ACC112 (cell line): ENCODE measurements at regions not wholly inside any gene's neighbourhood (a gene's known extent, or its start where the extent isn't known, plus 50 kb on each side); places are given as distances from the start of the nearest gene placed in this dataset.

Source experiments
- H2AFZ ChIP-seq: fragments of 200-600 bp; sonication (generic); one replicate; pipeline ENCODE4 v1.6.0; 2017; ENCODE audit warnings: antibody characterized with exemption, low read length; ENCODE audit not compliant: unreplicated experiment
- H3K27ac ChIP-seq: fragments of 200-600 bp; sonication (generic); 2 replicates; pipeline ENCODE4 v1.5.1; 2014; ENCODE audit warnings: low read depth, mild to moderate bottlenecking, antibody characterized with exemption, low read length, moderate library complexity
- H3K27me3 ChIP-seq: fragments of 200-600 bp; sonication (generic); 2 replicates; pipeline ENCODE4 v1.6.1; 2014; ENCODE audit warnings: mild to moderate bottlenecking, antibody characterized with exemption, low read length, moderate library complexity, mixed read lengths; ENCODE audit not compliant: insufficient read depth
- H3K36me3 ChIP-seq: fragments of 200-600 bp; sonication (generic); 2 replicates; pipeline ENCODE4 v1.6.1; 2016; ENCODE audit warnings: mild to moderate bottlenecking, antibody characterized with exemption, low read length, moderate library complexity, mixed read lengths; ENCODE audit not compliant: insufficient read depth
- H3K4me1 ChIP-seq: fragments of 200-600 bp; sonication (generic); one replicate; pipeline ENCODE4 v1.6.1; 2016; ENCODE audit warnings: low read length, mixed read lengths; ENCODE audit not compliant: insufficient read depth, unreplicated experiment, control insufficient read depth
- H3K4me3 ChIP-seq: fragments of 200-600 bp; sonication (generic); 2 replicates; pipeline ENCODE4 v1.5.1; 2014; ENCODE audit warnings: mild to moderate bottlenecking, low read depth, low read length
- H3K79me2 ChIP-seq: fragments of 200-600 bp; sonication (generic); one replicate; pipeline ENCODE4 v1.6.0; 2016; ENCODE audit warnings: low read length; ENCODE audit not compliant: control insufficient read depth, unreplicated experiment, insufficient read depth

DNA sequence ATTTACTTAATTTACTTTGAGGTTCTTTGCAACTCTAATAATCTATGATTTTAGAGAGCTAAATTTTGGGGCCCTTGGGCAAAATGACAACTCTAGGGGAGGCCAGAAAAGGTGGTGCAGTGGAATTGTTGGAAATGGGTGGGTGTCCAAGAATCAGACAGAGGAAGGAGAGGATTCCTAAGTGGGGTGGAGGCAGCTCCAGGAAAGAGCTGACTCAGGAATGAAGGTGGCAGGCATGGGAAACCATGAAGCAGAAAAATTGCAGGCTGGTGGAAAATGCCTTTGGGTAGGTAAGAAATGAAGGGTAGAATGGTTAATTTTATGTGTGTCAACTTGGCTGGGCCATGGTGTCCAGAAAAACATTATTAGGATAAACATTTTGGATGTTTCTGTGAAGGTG is 248.5 kb upstream of the TUT7 start:
- Histone ChIP-seq H3K79me2 (no peaks in the 10 kb centered on the region), H3K4me1 (peaks cover 6% of the 10 kb centered on the region), H3K36me3 (no peaks in the 10 kb centered on the region), H3K27ac (no peak overlapping the region), H3K27me3 (no peaks in the 10 kb centered on the region), H3K4me3 (no peak overlapping the region), H2AFZ (no peak overlapping the region)

DNA sequence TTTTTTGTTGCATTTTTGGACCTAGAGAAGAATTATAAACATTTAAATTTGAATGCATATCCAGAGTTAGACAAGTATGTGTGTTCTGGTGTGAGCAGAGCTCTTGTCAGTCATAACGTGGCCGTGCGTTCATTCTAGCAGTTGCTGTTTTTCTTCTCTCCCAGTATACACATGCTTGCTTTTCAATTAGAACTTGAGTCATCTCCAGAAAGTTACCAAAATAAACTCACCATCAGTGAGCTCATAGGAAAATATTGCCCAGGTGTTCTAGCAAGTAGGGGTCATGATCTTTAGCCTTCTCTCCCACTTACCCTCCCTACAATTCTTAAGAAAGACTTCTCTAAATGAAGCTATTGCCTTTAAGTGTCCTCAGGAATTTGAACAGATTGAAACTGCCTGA is 247.5 kb upstream of the TUT7 start:
- peaks cover 6% of the 10 kb centered on the region for H3K4me1 ChIP-seq

DNA sequence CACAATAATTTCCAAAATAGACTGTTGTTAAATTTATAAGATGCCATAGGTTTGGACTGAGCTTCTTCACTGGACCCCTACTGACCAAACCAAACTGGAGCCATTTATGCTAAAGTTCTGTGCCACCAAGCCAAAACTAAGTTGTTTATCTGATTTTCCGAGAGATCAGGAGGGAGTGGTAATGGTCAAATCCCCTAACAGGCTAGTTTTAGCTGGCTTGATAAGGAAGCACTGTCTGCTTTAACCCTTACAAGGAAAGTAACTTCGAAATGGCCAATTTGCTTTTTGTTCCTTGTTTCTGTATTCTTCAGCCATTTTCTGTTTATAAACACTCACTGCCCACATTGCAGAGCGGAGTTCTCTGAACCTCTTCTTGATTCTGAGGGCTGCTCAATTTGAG is 246.8 kb upstream of the TUT7 start:
- Histone ChIP-seq H3K4me1 (peaks cover 6% of the 10 kb centered on the region), H3K27me3 (0 out of 2 replicates have a peak, but pooled peaks cover 2% of the 10 kb centered on the region), H3K4me3 (no peak overlapping the region), H2AFZ (no peak overlapping the region), H3K79me2 (no peaks in the 10 kb centered on the region), H3K36me3 (no peaks in the 10 kb centered on the region), H3K27ac (no peak overlapping the region)

More for the DNA sequence above, 247.5 kb upstream of the TUT7 start:
- Histone ChIP-seq H3K27ac (no peak overlapping the region), H3K27me3 (0 out of 2 replicates have a peak, but pooled peaks cover 2% of the 10 kb centered on the region), H3K36me3 (no peaks in the 10 kb centered on the region), H2AFZ (no peak overlapping the region), H3K79me2 (no peaks in the 10 kb centered on the region), H3K4me3 (no peak overlapping the region)

DNA sequence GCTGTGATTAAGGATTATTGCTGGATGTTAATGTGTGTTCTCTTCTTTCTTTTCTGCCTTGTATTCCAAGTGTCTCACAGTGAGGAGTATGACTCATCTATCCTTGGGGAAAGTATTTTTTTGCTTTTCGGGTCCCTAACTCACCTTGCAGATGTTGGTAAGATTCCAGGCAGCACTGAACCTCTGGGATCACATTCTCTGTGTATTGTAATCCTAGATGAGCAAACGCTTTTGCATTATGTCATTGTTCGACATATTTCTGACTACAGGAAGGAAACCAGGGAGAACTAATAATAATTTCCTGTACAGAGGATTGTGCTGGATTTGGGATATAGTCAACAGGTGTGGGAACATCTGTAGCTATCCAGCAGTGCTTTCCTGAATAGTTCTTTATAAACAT is 246.1 kb upstream of the TUT7 start:
- no peak overlapping the region for H3K27ac ChIP-seq
- H3K27me3 ChIP-seq, result 0 out of 2 replicates have a peak, but pooled peaks cover 2% of the 10 kb centered on the region
- H3K4me3 ChIP-seq, result no peak overlapping the region
- no peaks in the 10 kb centered on the region for H3K79me2 ChIP-seq
- H3K4me1 ChIP-seq, result peaks cover 6% of the 10 kb centered on the region
- H2AFZ ChIP-seq, result no peak overlapping the region
- no peaks in the 10 kb centered on the region for H3K36me3 ChIP-seq

DNA sequence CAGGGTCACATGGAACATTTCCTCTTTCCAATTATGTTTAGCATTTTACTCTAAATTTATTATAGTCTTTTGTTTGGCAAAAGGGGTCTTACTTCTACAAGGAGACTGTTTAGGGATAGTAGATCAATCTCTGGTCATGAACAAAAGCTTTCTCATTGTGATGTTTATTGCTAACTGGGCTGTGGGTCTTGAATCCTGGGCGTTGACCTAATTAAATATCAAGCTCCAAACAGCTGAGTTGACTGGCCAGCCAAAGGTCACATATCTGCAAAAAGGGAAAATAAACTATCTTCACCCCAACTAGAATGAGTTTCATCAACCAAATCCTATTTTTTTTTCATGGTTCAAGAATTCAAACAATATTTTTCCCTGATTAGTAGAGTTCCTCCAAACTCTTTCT is 245.4 kb upstream of the TUT7 start:
- Histone ChIP-seq H3K79me2 (no peaks in the 10 kb centered on the region), H3K27ac (no peak overlapping the region), H2AFZ (no peak overlapping the region), H3K4me3 (no peak overlapping the region), H3K36me3 (no peaks in the 10 kb centered on the region), H3K27me3 (0 out of 2 replicates have a peak, but pooled peaks cover 2% of the 10 kb centered on the region), H3K4me1 (peaks cover 1% of the 10 kb centered on the region)

DNA sequence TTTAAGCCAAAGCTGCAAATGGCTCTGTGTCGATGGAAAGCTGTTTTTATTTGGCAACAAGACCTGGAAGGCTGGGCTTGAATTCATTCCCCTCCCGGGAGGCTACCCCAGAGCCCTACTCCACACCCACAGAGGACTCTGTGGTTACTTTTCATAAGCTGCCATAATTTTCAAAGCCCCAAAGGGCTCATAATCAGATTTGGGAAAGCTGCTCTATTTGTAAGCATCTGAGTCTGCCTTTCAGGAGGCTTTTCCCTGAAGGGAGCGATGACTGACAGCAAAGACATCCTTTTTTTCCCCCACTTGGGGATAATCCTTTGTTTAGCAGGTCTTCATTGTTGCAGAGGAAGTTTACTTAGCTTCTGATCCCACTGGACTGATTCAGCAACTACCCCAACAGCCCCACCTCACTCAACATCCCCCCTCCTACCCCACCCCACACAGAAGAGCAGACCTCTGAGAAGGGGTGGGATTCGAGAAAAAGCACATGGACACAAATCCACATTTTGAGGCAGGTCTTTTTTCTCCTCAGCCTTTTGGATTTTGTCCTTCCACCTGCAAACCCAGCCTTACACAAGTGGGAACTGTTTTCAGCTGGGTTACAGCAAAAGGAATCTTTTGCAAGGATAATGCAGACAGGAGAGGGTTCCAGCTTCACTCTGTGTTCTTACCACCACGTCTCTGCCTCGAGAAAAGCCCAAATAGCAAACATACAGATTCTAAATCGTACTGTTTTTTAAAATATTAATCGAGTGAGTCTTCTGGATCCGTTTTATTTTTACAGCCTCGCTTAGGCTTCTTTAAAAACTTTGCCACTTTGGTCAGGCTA is 244.4 kb upstream of the TUT7 start:
- no peak overlapping the region for H3K27ac ChIP-seq
- no peaks in the 10 kb centered on the region for H3K79me2 ChIP-seq
- no peak overlapping the region for H2AFZ ChIP-seq
- no peaks in the 10 kb centered on the region for H3K4me1 ChIP-seq
- no peak overlapping the region for H3K4me3 ChIP-seq
- 0 out of 2 replicates have a peak, but pooled peaks cover 2% of the 10 kb centered on the region for H3K27me3 ChIP-seq
- no peaks in the 10 kb centered on the region for H3K36me3 ChIP-seq

DNA sequence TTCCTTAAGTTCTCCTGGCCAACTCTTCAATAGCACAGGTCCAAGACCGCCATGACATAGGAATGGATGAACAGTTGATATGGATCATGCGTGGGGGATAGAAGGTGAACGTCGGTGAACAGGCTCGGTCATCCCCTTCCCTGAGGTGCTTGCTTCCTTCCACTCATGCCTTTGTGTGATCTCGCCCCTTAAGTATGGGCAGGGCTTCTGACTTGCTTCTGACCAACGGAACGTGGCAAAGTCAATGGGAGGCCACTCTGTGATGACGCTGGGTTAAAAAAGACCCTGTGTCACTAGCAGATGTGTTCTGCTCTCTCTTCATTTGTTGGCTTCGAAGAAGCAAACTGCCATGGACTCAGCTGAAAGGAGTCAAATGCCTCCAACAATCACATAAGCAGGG is 240.5 kb upstream of the TUT7 start:
- no peak overlapping the region for H3K4me3 ChIP-seq
- H3K4me1 ChIP-seq, result no peaks in the 10 kb centered on the region
- no peak overlapping the region for H3K27ac ChIP-seq
- H2AFZ ChIP-seq, result no peak overlapping the region
- H3K36me3 ChIP-seq, result no peaks in the 10 kb centered on the region
- H3K27me3 ChIP-seq, result 0 out of 2 replicates have a peak, but pooled peaks cover 2% of the 10 kb centered on the region
- no peaks in the 10 kb centered on the region for H3K79me2 ChIP-seq

DNA sequence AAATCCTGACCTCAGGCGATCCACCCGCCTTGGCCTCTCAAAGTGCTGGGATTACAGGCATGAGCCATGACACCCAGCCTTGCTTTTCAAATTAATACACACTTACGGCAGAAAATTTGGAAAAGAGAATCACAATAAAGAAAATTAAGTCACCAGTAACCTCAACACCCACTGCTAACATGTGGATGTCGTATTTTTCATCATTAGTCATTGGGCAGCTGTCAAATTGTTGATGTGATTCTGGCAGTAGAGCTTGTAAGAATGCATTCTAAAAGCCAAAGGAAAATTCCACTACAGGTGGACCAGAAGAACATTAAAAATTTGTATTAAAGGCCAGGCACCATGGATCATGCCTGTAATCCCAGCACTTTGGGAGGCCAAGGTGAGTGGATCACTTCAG is 237.3 kb upstream of the TUT7 start:
- Histone ChIP-seq H3K4me3 (no peak overlapping the region), H3K36me3 (no peaks in the 10 kb centered on the region), H3K27me3 (no peaks in the 10 kb centered on the region), H3K27ac (no peak overlapping the region), H2AFZ (no peak overlapping the region), H3K79me2 (no peaks in the 10 kb centered on the region), H3K4me1 (no peaks in the 10 kb centered on the region)

DNA sequence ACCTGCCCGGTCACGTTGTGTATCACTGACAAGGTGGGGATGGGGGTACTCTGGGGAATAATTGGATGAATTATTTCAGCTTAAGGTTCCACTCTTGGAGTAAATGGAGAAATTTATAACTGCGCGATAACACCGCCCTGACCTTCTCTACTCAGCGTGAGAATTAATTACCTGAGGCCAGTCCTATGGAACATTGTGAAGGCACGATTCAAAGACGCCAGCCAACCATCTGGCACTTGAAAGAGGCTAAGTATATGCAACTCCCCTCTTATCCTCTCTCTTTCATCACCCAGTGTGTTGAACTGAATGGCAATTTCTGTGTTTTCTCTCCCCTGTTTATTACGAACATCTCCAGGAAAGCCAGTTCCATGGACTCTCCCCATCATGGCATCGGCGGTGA is 235.5 kb upstream of the TUT7 start:
- H3K27me3 ChIP-seq, result no peaks in the 10 kb centered on the region
- no peaks in the 10 kb centered on the region for H3K4me1 ChIP-seq
- H3K36me3 ChIP-seq, result no peaks in the 10 kb centered on the region
- H2AFZ ChIP-seq, result no peak overlapping the region
- H3K27ac ChIP-seq, result no peak overlapping the region
- no peaks in the 10 kb centered on the region for H3K79me2 ChIP-seq
- H3K4me3 ChIP-seq, result no peak overlapping the region

DNA sequence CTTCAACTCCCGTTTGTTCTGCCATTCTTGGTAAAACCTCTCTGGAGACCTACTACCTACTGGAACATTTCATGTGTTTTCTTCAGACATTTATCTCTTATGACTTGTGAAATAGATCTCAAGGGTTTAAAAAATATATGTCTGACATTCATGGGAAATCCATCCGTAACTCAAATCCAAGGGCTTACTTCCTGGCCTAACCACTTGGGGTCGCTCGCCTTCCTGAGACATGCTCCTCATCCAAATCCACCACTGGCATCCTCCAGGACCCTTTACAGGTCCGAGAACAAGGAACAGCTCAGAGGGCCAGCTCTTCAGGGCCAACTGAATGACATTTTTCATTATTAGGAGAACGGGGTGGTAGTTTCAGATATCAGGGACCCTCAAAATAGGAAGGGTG is 235.1 kb upstream of the TUT7 start:
- H3K36me3 ChIP-seq, result no peaks in the 10 kb centered on the region
- no peaks in the 10 kb centered on the region for H3K4me1 ChIP-seq
- no peaks in the 10 kb centered on the region for H3K27me3 ChIP-seq
- no peak overlapping the region for H3K4me3 ChIP-seq
- H3K27ac ChIP-seq, result no peak overlapping the region
- no peak overlapping the region for H2AFZ ChIP-seq
- no peaks in the 10 kb centered on the region for H3K79me2 ChIP-seq

DNA sequence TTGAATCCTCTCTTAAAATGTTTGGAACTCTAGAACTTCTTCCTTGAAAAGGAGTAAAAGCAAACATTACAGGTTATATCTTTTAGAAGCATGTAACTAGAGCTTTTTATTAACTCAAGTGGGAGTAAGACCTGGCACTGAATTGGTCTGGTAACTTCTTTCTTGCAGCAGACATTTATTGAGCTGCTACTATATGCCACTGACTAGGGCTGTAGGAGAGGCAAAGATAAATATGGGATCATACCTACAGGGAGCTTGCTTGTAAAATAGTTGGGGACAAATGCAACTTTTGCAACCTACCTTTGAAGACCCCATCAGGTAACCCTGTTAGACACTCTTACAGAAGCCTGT is 231.9 kb upstream of the TUT7 start:
- H3K4me3 ChIP-seq, result peak overlapping the region; percentile 72
- H3K79me2 ChIP-seq, result no peaks in the 10 kb centered on the region
- H2AFZ ChIP-seq, result peak overlapping the region; percentile 70
- H3K27me3 ChIP-seq, result no peaks in the 10 kb centered on the region
- H3K4me1 ChIP-seq, result no peaks in the 10 kb centered on the region
- no peak overlapping the region for H3K27ac ChIP-seq
- H3K36me3 ChIP-seq, result no peaks in the 10 kb centered on the region
